M059J (cell line): ENCODE measurements at regions not wholly inside any gene's neighbourhood (a gene's known extent, or its start where the extent isn't known, plus 50 kb on each side); places are given as distances from the start of the nearest gene placed in this dataset.

ENCODE experiments used
- DNase-seq: peaks from one replicate; pipeline ENCODE4 v3.0.0-alpha.2; 2012; ENCODE audit warnings: low read depth

GRCh38 chr7:153443032-153443701 lies 609.0 kb upstream of the DPP6 start:
- no peak for DNase-seq

DNA sequence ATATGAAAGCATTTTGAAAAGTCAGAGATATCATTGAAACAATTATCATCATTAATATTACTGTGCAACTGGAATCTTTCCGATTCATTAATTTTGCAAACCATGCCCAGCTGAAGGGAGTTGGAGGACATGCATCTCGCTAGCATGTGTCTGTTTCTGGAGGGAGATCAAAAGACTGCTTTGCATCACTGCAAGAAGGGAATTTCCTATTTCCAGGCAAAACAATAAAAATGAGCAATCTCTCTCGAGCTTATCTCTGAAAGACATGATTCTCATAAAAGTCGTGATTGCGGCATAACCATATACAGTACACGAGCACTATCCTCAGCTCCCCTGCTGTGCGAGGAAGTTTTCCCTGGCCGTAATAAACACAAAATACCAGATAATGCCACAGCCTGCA lies 607.6 kb upstream of the DPP6 start:
- DNase-seq = no peak

DNA sequence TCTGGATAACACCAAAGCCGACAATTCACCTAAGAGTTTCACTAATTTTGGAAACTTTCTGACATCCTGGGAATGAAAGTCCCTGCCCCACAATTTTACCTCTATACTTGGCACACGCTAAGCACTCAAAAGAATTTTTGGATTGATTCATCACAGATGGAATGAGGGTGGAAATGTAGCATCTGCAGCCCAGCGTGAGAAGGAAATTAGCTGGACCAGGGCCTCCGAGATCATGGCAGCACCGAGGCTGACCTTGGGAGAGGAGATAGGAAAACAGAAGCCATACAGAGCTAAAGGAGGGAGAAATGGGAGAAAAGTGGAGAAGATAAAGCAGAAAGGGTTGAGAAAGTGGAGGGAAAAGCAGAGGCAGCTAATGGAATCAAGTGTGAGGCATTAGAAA lies 606.6 kb upstream of the DPP6 start:
- no peak for DNase-seq

DNA sequence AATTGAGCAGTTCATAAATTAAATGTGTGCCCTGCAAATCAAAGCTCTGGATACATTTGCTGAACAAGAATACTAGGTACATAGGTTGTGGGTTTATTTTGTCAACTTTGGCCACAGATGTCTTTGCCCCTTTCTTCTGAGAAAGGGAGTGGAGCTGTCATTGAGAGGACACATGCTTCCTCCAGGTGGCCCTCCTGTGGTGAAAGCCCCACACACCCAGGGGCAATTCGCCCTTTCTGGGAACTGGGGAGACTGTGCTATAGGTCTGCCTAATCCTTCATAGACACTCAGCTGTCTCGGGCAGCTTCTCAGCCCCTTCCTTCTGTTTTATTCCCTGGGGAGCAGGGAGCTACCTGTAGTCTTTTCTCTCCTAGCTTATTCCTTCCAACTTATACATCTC lies 605.7 kb upstream of the DPP6 start:
- no peak for DNase-seq

DNA sequence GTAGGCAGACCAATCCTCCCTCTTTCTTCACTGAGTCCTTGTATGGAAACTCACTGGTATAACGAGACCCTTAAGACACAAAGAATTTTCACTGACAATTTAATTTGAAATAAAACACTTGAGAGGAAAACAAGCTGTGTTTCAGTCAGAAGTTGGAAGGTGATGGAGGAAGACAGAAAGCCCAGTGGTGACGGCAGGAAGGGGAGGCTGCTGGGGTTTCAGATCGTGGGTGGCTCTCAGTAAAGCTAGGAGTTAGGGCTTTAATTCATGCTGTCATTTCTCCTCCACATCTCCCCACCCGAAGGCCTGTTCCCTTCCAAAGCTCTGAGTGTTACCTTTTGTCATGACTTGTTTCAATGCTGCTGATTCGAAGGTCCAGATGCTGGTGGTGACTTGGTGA lies 605.2 kb upstream of the DPP6 start:
- DNase-seq = no peak

- DNase-seq = no peak
Measured at GRCh38 chr7:153452661-153453060, 599.5 kb upstream of the DPP6 start.

DNA sequence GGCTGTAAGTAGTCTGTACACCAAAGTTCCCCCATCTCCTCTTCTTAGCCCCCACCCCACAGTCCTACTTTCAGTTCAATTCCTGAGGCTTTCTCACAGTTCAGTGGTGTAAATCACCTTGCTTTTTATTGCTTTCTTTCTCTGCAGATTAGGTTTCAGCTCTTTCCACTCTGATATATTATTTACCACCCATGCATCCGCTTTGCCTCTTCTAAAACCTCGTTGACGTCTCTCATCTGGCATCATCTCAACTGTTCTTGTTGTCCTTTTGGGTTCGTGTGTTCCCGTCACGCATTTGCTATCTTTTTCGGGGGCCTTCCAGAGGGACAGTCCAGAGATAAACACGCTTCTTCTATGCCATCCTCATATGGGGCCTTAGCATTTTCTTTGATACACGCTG lies 597.9 kb upstream of the DPP6 start:
- DNase-seq = no peak

DNA sequence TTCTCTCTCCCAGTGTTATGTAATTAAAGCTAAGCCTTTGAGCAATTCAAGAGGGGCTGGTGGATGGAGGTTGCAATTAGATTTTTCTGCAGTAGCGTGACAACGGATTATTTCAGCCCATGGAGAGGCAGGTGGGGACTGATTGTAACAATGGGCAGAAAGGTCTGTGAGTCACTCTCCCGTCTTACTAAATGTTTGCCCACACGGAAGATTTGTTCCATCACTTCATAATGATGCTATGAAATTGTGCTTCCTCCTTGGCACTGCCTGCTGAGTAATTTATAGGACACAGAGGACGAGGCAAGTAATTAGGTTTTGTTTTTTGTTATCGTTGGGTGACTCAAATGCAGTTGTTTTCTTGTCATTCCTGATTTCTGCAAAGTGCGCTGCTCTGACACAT lies 594.5 kb upstream of the DPP6 start:
- DNase-seq = no peak

DNA sequence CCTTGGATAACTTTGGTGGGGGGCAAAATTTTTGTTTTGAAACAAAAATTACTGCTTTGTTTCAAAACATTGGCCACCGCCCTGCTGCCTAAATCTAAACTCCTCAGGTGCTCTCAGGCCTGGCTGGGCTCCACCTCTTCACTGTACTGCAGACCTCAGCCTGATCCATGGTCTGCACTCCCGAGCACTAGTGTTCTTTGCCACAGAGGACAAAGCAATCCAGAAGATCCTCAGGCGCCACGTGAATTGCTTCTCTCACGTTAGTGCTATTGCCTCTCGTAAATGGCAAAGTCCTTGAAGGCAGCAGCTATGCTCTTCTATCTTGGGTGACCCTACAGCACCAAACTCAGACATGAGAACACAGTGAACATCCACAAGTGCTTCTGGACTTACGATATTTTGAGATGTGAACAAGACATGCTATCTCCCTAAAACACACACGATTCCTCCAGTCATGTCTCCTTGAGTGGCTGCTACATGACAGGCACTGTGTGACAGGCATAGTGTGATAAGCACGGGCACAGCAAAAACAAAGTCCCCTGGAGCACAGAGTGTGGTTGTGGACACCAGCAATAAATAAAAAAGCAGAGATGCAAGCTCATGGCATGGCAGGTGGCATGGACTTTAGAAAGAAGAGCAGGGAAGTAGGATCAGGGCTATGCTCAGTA lies 582.1 kb upstream of the DPP6 start:
- no peak for DNase-seq

DNA sequence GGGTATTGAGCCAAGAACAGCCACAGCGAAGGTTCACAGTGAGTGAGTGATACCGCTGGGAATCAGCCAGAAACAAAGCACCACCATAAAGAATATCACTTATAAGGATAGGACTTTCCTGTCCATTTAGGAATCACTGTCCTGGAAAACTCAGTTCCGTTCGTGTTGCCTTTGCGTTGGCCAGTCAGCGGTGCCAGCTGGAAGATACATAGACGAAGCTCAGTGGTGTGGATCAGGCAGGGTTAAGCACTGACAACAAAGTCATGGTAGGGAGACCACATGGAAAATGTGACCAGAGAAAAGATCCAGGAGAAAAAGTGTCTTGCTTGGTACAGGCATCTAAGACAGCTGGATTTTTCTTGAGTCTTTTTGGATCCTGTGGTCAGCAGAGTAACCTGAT lies 579.7 kb upstream of the DPP6 start:
- DNase-seq = no peak

DNA sequence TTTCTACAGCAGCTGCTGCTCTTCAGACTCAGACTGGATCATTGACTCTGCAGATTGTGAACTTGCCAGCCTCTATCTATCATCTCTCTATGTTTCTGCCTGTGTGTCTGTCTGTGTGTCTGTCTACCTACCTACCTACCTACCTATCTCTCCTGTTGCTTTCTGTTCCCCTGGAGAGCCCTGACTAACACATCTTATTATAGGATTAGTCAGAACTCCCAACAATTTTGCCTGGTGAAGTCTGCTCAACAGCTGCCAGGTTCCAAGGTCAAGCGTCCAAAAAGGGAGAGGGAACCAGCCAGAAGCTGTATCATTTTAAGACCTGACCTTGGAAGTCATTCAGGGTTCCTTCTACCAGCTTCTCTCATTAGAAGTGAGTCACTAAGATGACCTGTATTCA lies 579.0 kb upstream of the DPP6 start:
- no peak for DNase-seq

- DNase-seq = no peak
Measured at GRCh38 chr7:153475239-153475638, 577.0 kb upstream of the DPP6 start.

GRCh38 chr7:153476166-153476565 lies 576.0 kb upstream of the DPP6 start:
- DNase-seq = no peak

- DNase-seq = no peak
Measured at GRCh38 chr7:153496257-153496656, 555.9 kb upstream of the DPP6 start.

DNA sequence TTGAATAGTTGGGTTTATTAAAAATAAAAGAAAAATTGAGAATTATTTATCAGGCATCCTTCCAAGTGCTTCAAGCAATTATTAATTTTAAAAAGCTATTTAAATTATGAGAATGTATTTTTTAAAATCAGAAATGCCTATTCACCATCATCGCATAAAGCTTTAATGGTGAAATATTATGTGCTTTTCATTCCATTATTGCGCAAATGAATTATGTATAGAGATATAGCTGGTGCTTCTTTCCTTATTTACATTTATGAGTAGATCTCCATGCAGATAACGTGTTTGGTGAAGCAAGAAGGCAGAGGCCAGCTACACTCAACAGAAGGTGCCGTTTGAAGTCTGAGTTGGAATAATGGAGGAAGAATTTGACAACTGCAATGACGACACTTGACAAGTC lies 549.1 kb upstream of the DPP6 start:
- DNase-seq = no peak

DNA sequence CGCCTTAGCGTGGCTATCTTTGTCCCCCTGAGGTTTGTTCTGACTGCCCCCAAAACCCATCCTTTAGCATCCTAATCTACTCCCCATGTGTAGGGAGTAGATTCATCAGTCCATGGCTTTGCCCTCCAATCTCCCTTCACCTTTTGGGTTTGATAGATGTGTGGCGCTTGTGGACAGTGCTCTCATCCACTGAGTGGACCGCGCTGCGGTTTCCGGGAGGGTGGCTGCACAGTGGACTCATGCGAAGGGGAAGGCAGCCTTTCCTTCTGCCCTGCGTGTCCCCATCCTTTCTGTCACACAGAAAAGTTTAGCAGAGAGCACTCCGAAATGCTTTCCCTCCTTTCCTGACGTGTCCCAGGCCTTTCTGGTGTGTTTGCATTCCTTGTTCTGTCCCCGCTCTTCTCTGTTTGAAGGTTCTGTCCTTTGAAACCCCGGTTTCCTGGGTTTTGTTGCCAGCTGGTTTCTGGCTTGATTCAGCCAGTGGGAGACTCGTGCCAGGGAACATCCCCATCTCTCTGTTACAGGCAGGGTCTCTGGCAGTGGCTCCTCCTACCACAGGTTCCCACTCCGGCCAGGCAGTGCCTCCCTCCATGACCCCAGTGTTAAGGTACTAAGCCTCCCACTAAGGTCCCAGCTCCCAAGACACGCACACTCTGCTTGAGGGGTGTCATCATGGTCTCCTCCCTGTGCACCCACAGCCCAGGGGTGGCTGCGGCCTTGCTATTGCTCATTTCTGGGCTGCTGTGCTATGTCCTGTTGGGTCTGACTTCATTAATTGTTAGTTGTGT lies 547.7 kb upstream of the DPP6 start:
- DNase-seq = no peak

DNA sequence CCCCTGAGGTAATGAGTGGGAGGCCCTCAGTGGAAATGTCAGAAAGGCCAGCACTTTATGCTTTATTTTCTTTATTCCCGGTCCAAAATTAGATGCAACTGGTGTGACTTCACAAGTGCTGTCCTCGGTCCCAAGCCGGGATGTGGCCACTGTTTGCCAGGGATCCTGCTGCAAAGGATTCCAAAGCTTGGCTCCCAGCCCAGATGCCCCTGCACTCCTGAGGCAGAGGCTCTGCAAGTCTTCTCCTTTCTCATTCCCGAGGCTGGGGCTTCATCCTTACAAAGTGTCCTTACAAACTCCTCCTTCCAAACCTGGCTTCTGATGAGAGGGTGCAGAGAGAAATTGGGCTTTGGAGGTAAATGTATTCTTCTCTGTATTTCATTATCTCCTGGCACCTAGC lies 544.3 kb upstream of the DPP6 start:
- no peak for DNase-seq

- no peak for DNase-seq
Measured at GRCh38 chr7:153509768-153510167, 542.4 kb upstream of the DPP6 start.

- DNase-seq = no peak
Measured at GRCh38 chr7:153510674-153511073, 541.5 kb upstream of the DPP6 start.

- no peak for DNase-seq
Measured at GRCh38 chr7:153514032-153514431, 538.2 kb upstream of the DPP6 start.

DNA sequence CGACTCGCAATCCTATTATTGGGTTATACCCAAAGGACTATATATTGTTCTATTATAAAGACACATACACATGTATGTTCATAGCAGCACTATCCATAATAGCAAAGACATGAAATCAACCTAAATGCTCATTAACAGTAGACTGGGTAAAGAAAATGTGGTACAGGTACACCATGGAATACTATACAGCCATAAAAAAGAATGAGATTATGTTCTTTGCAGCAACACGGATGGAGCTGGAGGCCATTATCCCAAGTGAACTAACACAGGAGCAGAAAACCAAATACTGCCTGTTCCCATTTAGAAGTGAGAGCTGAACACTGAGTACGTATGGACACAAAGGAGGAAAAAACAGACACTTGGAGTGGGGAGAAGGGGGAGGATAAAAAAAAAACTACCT lies 536.8 kb upstream of the DPP6 start:
- no peak for DNase-seq

DNA sequence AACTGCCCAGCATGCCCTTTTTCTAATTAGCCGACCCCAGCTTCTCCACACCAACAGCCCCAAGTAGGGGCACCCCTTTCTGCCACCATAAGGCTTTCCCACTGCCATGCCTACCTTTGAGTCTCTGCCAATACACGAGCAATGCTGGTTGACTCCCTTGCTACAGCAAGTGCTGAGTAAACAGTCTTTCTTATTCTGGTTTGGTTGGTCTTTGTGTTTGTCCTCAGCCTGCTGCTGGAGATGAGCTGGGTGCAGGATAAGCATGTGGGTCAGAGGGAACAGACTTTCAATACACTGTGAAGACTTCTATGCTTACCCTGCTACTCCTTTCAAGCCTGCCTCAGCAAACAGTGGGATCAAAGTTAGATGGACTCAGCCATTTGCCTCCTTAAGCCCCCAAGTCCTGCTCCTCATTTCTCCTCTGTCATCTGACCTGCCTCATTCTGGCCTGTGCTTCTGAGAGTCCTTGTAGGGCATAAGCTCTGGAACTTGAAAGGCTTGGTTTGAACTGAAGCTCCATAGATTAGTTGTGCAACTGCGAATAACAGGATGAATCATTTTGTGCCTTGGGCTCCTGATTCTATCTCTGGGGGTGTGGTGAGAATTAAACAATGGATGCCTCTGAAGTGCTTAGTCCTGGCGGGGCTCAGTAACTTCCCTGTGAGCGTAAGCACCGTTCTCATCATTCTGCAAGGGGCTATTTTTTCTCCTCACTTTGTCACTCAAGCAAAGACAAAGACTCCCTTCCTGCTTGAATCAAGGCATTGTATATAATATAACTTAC lies 533.8 kb upstream of the DPP6 start:
- DNase-seq = no peak
